ENCODE measurements at regions not wholly inside any gene's neighbourhood (a gene's known extent, or its start where the extent isn't known, plus 50 kb on each side); places are given as distances from the start of the nearest gene placed in this dataset.

- intact Hi-C loops (cut with DNase I; ENCODE audit: low total_unique reads): no loop called here
- Histone ChIP-seq H3K27ac (no peak overlapping the region), H3K4me3 (no peak overlapping the region), H3K36me3 (ENCODE audit: low read depth, missing control alignments) (no peaks in the 10 kb centered on the region), H3K4me1 (no peaks in the 10 kb centered on the region), H3K27me3 (no peaks in the 10 kb centered on the region), H3K9me3 (no peaks in the 10 kb centered on the region)
- TF ChIP-seq POLR2A (IDR thresholded peaks at IDR 0.05) (no peak), CTCF (IDR thresholded peaks at IDR 0.05) (no peak)
- no peak for DNase-seq
- 30 to 32% methylated on average over 5 of the region's 5 CpGs for WGBS, 2 donors
Observed at GRCh38 chr16:6618874-6619273, 713.8 kb upstream of the RBFOX1 start.

DNA sequence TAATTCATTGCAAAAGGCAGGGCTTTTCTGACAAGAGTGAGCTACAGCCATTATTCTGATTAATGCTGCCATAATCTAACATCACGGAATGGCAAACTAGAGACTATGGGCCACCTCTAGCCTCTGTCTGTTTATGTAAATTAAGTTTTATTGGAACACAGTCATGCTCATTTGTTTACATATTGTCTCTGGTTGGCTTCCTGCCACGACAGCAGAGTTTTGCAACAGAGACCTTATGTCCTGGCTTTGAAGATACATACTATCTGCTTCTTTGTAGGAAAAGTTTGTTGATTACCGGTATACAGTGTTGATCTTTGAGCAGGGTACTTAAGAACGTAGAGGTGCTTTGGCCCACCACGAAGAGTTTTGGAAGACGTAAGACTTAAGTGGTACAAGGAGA, 715.9 kb upstream of the RBFOX1 start:
- Histone ChIP-seq H3K27me3 (no peaks in the 10 kb centered on the region), H3K36me3 (ENCODE audit: low read depth, missing control alignments) (no peaks in the 10 kb centered on the region), H3K9me3 (no peaks in the 10 kb centered on the region), H3K27ac (no peak overlapping the region), H3K4me1 (no peaks in the 10 kb centered on the region), H3K4me3 (no peak overlapping the region)
- intact Hi-C loops (cut with DNase I; ENCODE audit: low total_unique reads): no loop called here
- DNase-seq: no peak
- 67% methylated on average over 6 of the region's 6 CpGs for WGBS, 2 donors
- TF ChIP-seq CTCF (IDR thresholded peaks at IDR 0.05): no peak
- TF ChIP-seq POLR2A (IDR thresholded peaks at IDR 0.05): no peak

DNA sequence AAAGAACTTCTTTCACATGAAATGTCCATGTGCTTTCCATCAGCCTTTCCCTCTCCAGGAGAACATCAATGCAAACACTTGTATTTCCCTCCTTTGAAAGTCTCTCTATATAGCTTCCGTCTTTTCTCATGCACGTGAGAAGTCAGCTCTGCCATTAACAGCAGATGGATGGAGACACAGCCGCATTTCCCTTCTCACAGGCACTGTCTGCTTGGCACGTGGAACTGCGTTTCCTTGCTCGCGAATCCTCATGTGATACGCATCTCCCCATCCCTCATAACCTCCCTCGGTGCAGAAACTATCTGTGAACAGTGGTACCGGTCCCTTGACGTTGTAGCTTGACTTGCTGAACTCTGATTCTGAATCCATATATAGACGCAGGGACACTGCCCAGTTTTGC, 717.0 kb upstream of the RBFOX1 start:
- Histone ChIP-seq H3K27ac (no peak overlapping the region), H3K27me3 (no peaks in the 10 kb centered on the region), H3K4me3 (no peak overlapping the region), H3K36me3 (ENCODE audit: low read depth, missing control alignments) (no peaks in the 10 kb centered on the region), H3K9me3 (no peaks in the 10 kb centered on the region), H3K4me1 (no peaks in the 10 kb centered on the region)
- DNase-seq: no peak
- 81 to 87% methylated on average over 12 of the region's 12 CpGs for WGBS, 2 donors
- intact Hi-C loops (cut with DNase I; ENCODE audit: low total_unique reads): no loop called here
- no peak for TF ChIP-seq CTCF (IDR thresholded peaks at IDR 0.05)
- TF ChIP-seq POLR2A (IDR thresholded peaks at IDR 0.05): no peak

DNA sequence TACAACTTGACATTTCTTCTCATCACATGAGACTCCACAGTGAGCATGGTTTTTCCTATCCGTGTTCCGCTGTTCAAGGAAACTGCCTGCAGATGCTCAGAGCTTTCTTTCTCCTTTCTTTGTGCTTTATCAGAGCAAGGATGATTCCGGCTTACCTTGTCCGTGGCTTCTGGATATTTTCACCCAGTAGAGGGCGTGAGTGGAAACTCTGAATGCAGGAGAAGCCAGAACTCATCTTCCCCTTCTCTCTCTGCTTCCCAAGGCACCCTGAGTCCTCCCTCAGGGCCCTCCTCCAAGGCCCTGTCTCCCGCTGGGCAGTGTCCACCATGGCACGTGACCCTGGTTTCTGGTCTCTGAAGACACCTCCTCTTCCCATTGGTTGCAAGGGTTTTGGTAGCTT, 721.1 kb upstream of the RBFOX1 start:
- 76 to 80% methylated on average over 7 of the region's 7 CpGs for WGBS, 2 donors
- H3K9me3 ChIP-seq: no peaks in the 10 kb centered on the region
- H3K4me3 ChIP-seq: no peak overlapping the region
- H3K4me1 ChIP-seq: no peaks in the 10 kb centered on the region
- TF ChIP-seq CTCF (IDR thresholded peaks at IDR 0.05) (no peak), POLR2A (IDR thresholded peaks at IDR 0.05) (no peak)
- intact Hi-C loops (cut with DNase I; ENCODE audit: low total_unique reads): no loop called here
- no peak for DNase-seq
- no peak overlapping the region for H3K27ac ChIP-seq
- no peaks in the 10 kb centered on the region for H3K36me3 ChIP-seq (ENCODE audit: low read depth, missing control alignments)
- H3K27me3 ChIP-seq: no peaks in the 10 kb centered on the region

- Histone ChIP-seq H3K27ac (no peak overlapping the region), H3K27me3 (no peaks in the 10 kb centered on the region), H3K4me3 (no peak overlapping the region), H3K4me1 (no peaks in the 10 kb centered on the region), H3K9me3 (no peaks in the 10 kb centered on the region), H3K36me3 (ENCODE audit: low read depth, missing control alignments) (no peaks in the 10 kb centered on the region)
- DNase-seq: no peak
- intact Hi-C loops (cut with DNase I; ENCODE audit: low total_unique reads): no loop called here
- WGBS, 2 donors: 73 to 78% methylated on average over 11 of the region's 11 CpGs
- TF ChIP-seq POLR2A (IDR thresholded peaks at IDR 0.05) (no peak), CTCF (IDR thresholded peaks at IDR 0.05) (no peak)
Observed at GRCh38 chr16:6605490-6605889, 727.2 kb upstream of the RBFOX1 start.
